ENCODE measurements at regions not wholly inside any gene's neighbourhood (a gene's known extent, or its start where the extent isn't known, plus 50 kb on each side); places are given as distances from the start of the nearest gene placed in this dataset.

DNA sequence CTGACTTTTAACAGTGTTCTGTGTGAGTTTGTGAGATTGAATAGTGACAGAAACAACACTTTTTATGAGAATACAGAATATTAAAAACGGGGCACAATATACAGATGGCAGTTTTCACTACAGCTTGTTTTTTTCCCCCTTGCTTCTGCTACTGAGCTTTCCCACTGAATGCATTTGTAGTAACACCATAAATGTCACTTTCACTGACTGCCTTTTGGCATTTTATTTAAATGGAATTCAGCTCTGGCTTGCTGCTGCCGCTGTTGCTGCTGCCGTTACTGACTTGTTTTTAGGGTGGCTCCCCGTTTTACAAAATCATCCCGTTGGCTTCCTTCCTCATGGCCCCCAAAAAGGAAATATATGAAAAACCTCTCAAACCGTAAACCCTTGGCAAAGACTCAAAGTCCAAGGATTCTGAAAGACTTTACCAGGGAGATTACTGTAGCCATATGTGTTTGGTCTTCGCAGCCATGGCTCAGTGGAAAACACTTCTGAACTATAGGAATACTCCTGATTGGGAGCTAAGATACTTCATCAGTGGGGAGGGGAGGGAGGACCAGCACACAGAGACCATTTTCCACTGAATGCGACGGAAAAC, 151.0 kb downstream of the NUF2 start:
- TF ChIP-seq, protein P1, sequence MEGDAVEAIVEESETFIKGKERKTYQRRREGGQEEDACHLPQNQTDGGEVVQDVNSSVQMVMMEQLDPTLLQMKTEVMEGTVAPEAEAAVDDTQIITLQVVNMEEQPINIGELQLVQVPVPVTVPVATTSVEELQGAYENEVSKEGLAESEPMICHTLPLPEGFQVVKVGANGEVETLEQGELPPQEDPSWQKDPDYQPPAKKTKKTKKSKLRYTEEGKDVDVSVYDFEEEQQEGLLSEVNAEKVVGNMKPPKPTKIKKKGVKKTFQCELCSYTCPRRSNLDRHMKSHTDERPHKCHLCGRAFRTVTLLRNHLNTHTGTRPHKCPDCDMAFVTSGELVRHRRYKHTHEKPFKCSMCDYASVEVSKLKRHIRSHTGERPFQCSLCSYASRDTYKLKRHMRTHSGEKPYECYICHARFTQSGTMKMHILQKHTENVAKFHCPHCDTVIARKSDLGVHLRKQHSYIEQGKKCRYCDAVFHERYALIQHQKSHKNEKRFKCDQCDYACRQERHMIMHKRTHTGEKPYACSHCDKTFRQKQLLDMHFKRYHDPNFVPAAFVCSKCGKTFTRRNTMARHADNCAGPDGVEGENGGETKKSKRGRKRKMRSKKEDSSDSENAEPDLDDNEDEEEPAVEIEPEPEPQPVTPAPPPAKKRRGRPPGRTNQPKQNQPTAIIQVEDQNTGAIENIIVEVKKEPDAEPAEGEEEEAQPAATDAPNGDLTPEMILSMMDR (IDR thresholded peaks at IDR 0.05; ENCODE audit: insufficient read depth, low read length) = no peak
- no peak for TF ChIP-seq POLR2AphosphoS5 (IDR thresholded peaks at IDR 0.05; ENCODE audit: low read depth)
- no peak for TF ChIP-seq SPI1 (IDR thresholded peaks at IDR 0.05; ENCODE audit: borderline replicate concordance, low read depth)
- no peak for TF ChIP-seq GABPA (IDR thresholded peaks at IDR 0.05; ENCODE audit: low read depth)
- TF ChIP-seq, protein P2, sequence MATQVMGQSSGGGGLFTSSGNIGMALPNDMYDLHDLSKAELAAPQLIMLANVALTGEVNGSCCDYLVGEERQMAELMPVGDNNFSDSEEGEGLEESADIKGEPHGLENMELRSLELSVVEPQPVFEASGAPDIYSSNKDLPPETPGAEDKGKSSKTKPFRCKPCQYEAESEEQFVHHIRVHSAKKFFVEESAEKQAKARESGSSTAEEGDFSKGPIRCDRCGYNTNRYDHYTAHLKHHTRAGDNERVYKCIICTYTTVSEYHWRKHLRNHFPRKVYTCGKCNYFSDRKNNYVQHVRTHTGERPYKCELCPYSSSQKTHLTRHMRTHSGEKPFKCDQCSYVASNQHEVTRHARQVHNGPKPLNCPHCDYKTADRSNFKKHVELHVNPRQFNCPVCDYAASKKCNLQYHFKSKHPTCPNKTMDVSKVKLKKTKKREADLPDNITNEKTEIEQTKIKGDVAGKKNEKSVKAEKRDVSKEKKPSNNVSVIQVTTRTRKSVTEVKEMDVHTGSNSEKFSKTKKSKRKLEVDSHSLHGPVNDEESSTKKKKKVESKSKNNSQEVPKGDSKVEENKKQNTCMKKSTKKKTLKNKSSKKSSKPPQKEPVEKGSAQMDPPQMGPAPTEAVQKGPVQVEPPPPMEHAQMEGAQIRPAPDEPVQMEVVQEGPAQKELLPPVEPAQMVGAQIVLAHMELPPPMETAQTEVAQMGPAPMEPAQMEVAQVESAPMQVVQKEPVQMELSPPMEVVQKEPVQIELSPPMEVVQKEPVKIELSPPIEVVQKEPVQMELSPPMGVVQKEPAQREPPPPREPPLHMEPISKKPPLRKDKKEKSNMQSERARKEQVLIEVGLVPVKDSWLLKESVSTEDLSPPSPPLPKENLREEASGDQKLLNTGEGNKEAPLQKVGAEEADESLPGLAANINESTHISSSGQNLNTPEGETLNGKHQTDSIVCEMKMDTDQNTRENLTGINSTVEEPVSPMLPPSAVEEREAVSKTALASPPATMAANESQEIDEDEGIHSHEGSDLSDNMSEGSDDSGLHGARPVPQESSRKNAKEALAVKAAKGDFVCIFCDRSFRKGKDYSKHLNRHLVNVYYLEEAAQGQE (IDR thresholded peaks at IDR 0.05; ENCODE audit: insufficient replicate concordance, low read depth) = no peak

Measured in HL-60 (cell line).